Transverse colon (tissue), 4 donors: ENCODE measurements at regions not wholly inside any gene's neighbourhood (a gene's known extent, or its start where the extent isn't known, plus 50 kb on each side); places are given as distances from the start of the nearest gene placed in this dataset.

ENCODE experiments used
- DNase-seq: peaks from one replicate; pipeline ENCODE4 v3.0.0-alpha.2; 2019
- H3K27ac ChIP-seq, 4 donors: fragments of 200-600 bp; sonication (generic); 2 replicates each; pipeline ENCODE4 v1.5.1; 2016 to 2018; ENCODE audit warnings: inconsistent platforms in 4 of 4
- H3K27me3 ChIP-seq: fragments of 200-600 bp; sonication (generic); 2 replicates; pipeline ENCODE4 v1.5.1; 2017; ENCODE audit warnings: inconsistent platforms
- H3K36me3 ChIP-seq, 4 donors: fragments of 200-600 bp; sonication (generic); 2 replicates each; pipeline ENCODE4 v1.5.1; 2017 to 2019; ENCODE audit warnings: inconsistent platforms in 4 of 4
- H3K4me1 ChIP-seq, 4 donors: fragments of 200-600 bp; sonication (generic); 2 replicates each; pipeline ENCODE4 v1.5.1; 2017 to 2020; ENCODE audit warnings: inconsistent platforms in 4 of 4
- H3K4me3 ChIP-seq, 4 donors: fragments of 200-600 bp; sonication (generic); 1 replicate in 1 of 4; 2 replicates in 3 of 4; pipeline versions ENCODE4 v1.5.1 to v1.6.1; 2017 to 2019; ENCODE audit warnings: inconsistent platforms in 4 of 4
- H3K9me3 ChIP-seq, 2 donors: fragments of 200-600 bp; sonication (generic); 2 replicates each; pipeline ENCODE4 v1.5.1; 2017 to 2019; ENCODE audit warnings: inconsistent platforms in 2 of 2
- EP300 ChIP-seq: sonication (generic); formaldehyde crosslinking; IDR thresholded peaks from one replicate; pipeline ENCODE4 v1.6.1; 2017; ENCODE audit warnings: antibody characterized with exemption, low read depth
- POLR2A ChIP-seq: fragments of 450-650 bp; IDR thresholded peaks from one replicate; pipeline ENCODE4 v1.6.1; 2016; ENCODE audit warnings: antibody characterized with exemption, mild to moderate bottlenecking, moderate library complexity
- POLR2AphosphoS5 ChIP-seq, 3 donors: sonication (generic); formaldehyde crosslinking; IDR thresholded peaks; one replicate each; pipeline ENCODE4 v1.6.1; 2016; ENCODE audit warnings: antibody characterized with exemption in 3 of 3
- WGBS, 2 donors: methylation state at CpG; one replicate each; pipeline ENCODE4 v1.1.5; 2018; ENCODE audit warnings: low coverage in 1 of 2; 5-methylcytosine and 5-hydroxymethylcytosine counted together
- in situ Hi-C, 4 donors: fragments of 200-750 bp; cut with MboI; loops; one replicate each; pipeline versions ENCODE4 v1.15.0 to v1.15.1; 2017; ENCODE audit warnings: low sequenced_read_pairs in 3 of 4, low pct_ligation_motif_present in 1 of 4, low pct_unique_long_range_greater_than_20kb in 1 of 4
- intact Hi-C: fragments of 100-400 bp; cut with DNase I; formaldehyde crosslinking; loops from one replicate; pipeline ENCODE4 v1.15.1; 2023; ENCODE audit warnings: low total_unique reads
- TF ChIP-seq, protein P1 (sequence below), 5 experiments: fragments of 200-600 bp in 3 of 5; fragments of 450-650 bp in 2 of 5; sonication (generic) in 3 of 5; IDR thresholded peaks; 1 replicate in 2 of 5; 2 replicates in 3 of 5; pipeline ENCODE4 v1.5.1; 2016 to 2017; ENCODE audit warnings: antibody characterized with exemption in 5 of 5, inconsistent platforms in 3 of 5, mild to moderate bottlenecking in 2 of 5, moderate library complexity in 1 of 5

- intact Hi-C loops = no loop called here
- Histone ChIP-seq H3K9me3 (no peaks in the 10 kb centered on the region), H3K27ac (no peak overlapping the region), H3K27me3 (no peaks in the 10 kb centered on the region), H3K4me1 (peaks cover 0 to 17% (median 8%) of the 10 kb centered on the region in 4 donors), H3K4me3 (no peak overlapping the region), H3K36me3 (no peaks in the 10 kb centered on the region)
- 87 to 100% methylated on average over 1 of the region's 1 CpG for WGBS, 2 donors
- TF ChIP-seq, protein P1, sequence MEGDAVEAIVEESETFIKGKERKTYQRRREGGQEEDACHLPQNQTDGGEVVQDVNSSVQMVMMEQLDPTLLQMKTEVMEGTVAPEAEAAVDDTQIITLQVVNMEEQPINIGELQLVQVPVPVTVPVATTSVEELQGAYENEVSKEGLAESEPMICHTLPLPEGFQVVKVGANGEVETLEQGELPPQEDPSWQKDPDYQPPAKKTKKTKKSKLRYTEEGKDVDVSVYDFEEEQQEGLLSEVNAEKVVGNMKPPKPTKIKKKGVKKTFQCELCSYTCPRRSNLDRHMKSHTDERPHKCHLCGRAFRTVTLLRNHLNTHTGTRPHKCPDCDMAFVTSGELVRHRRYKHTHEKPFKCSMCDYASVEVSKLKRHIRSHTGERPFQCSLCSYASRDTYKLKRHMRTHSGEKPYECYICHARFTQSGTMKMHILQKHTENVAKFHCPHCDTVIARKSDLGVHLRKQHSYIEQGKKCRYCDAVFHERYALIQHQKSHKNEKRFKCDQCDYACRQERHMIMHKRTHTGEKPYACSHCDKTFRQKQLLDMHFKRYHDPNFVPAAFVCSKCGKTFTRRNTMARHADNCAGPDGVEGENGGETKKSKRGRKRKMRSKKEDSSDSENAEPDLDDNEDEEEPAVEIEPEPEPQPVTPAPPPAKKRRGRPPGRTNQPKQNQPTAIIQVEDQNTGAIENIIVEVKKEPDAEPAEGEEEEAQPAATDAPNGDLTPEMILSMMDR (IDR thresholded peaks at IDR 0.05) = no peak
- no peak for DNase-seq
- in situ Hi-C loops = no loop called here
These were observed 121.7 kb upstream of the TNFAIP3 start for GRCh38 chr6:137745321-137745720.

DNA sequence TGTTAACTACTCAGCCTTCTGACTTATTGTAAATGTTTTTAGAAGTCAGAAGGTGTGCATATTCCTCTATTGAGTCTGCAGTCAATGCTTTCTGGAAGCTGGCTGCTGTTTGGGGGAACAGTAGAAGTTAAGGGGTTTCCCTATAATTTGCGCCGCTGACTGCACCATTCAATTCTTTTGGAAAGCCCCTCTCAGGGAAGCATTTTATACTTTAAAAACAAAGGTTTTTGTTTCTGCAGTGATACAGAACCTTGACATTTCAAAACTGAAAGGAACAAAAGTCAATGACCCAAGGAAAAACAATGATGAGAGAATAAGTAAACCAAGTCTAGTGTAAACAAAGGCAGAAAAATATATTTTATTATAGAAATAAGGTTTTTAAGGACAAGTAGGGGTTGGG is 120.8 kb upstream of the TNFAIP3 start:
- 70 to 93% methylated on average over 2 of the region's 2 CpGs for WGBS, 2 donors

DNA sequence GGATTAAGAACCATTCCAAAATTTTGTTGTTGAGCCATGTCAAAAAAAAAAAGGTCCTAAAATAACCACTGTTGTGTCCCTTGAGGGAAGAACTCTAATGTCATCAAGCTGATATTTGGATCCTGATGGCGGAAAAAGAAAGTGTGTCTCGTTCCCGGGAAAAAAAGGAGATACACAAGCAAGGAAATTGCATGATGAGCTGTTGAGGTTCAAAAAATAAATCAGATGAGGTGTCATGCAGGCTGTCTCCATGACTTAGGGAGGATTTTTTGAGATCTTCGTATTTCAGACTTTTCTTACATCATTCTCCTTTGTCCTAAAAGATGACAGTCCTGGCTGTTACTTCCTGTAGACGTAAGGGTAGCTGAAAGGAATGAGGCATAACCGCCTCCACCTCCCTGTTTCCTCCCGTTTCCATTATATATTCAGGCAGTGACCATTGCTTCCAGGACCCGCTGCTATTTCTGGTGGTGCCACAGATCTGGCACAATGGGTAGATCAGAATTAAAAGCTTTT is 117.3 kb upstream of the TNFAIP3 start:
- no peak overlapping the region for H3K27ac ChIP-seq
- H3K4me3 ChIP-seq = no peak overlapping the region
- intact Hi-C loops = no loop called here
- no peaks in the 10 kb centered on the region for H3K27me3 ChIP-seq
- WGBS, 2 donors = 47 to 51% methylated on average over 8 of the region's 8 CpGs
- TF ChIP-seq POLR2AphosphoS5 (IDR thresholded peaks at IDR 0.05) (no peak), EP300 (no peak), POLR2A (no peak)
- TF ChIP-seq, protein P1 (IDR thresholded peaks at IDR 0.05) = no peak
- no peak for DNase-seq
- no peaks in the 10 kb centered on the region for H3K36me3 ChIP-seq
- in situ Hi-C loops = no loop called here
- no peaks in the 10 kb centered on the region for H3K9me3 ChIP-seq
- H3K4me1 ChIP-seq = peaks cover 0 to 22% (median 8%) of the 10 kb centered on the region in 4 donors

More for the DNA sequence above, 120.8 kb upstream of the TNFAIP3 start:
- no peaks in the 10 kb centered on the region for H3K9me3 ChIP-seq
- no peak for DNase-seq
- TF ChIP-seq POLR2A = no peak
- TF ChIP-seq EP300 = no peak
- TF ChIP-seq, protein P1 (IDR thresholded peaks at IDR 0.05) = no peak
- no peak for TF ChIP-seq POLR2AphosphoS5 (IDR thresholded peaks at IDR 0.05)
- peaks cover 0 to 22% (median 8%) of the 10 kb centered on the region in 4 donors for H3K4me1 ChIP-seq
- H3K27ac ChIP-seq = no peak overlapping the region
- intact Hi-C loops = no loop called here
- no peaks in the 10 kb centered on the region for H3K27me3 ChIP-seq
- H3K36me3 ChIP-seq = no peaks in the 10 kb centered on the region
- H3K4me3 ChIP-seq = no peak overlapping the region
- in situ Hi-C loops = no loop called here

DNA sequence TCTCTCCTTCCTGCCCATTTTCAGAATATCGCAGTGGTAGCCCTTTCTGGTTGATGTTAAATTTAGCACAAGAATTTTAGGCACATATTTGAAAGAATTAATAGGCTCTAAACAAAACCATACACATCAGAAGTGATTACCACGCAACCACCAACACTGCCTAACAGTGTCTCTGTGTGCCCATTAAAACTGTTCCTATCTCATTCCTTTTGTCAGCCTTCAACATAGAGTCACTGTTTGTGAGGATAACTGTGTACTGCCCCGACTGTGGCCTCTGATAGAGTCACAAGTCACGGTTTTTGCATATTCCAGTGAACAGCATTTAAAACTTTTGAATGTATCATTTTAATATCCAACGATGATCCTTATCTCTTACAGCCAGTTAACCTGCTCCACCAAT is 116.8 kb upstream of the TNFAIP3 start:
- no peaks in the 10 kb centered on the region for H3K9me3 ChIP-seq
- no peak for DNase-seq
- in situ Hi-C loops (no loop called here), intact Hi-C loops (no loop called here)
- H3K4me1 ChIP-seq = peaks cover 0 to 22% (median 8%) of the 10 kb centered on the region in 4 donors
- no peak overlapping the region for H3K27ac ChIP-seq
- no peak overlapping the region for H3K4me3 ChIP-seq
- no peaks in the 10 kb centered on the region for H3K27me3 ChIP-seq
- TF ChIP-seq POLR2AphosphoS5 (IDR thresholded peaks at IDR 0.05) (no peak), POLR2A (no peak), EP300 (no peak)
- TF ChIP-seq, protein P1 (IDR thresholded peaks at IDR 0.05) = no peak
- no peaks in the 10 kb centered on the region for H3K36me3 ChIP-seq
- WGBS, 2 donors = 71 to 81% methylated on average over 3 to 5 of the region's 5 CpGs
